ELR (cell line): ENCODE measurements at regions not wholly inside any gene's neighbourhood (a gene's known extent, or its start where the extent isn't known, plus 50 kb on each side); places are given as distances from the start of the nearest gene placed in this dataset.
A peak's percentile ranks its signal among the peaks of the same experiment; 100 is the strongest.

Experiments
- DNase-seq: peaks from one replicate; pipeline ENCODE4 v3.0.0-alpha.2; 2015; ENCODE audit warnings: low read depth

DNA sequence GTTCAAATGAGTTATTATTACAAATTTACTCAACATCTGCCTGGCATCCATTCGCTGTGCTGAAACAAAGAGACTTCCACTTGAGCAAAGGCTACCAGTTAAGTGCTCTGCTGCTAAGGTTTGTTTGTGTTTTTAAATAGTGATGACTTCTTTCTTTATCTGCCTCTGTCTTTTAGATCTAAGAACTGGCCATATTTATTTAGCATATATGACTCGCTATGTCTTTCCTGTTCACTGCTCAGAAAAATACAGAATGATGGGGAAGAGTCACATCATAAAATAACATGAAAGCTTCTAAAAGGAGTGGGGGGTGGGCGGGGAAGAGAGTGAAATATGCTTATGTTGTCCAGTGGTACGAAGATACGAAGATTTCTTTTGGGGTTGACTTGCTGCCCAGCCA lies 322.2 kb downstream of the GPAT3 start:
- peak; percentile 50 for DNase-seq

DNA sequence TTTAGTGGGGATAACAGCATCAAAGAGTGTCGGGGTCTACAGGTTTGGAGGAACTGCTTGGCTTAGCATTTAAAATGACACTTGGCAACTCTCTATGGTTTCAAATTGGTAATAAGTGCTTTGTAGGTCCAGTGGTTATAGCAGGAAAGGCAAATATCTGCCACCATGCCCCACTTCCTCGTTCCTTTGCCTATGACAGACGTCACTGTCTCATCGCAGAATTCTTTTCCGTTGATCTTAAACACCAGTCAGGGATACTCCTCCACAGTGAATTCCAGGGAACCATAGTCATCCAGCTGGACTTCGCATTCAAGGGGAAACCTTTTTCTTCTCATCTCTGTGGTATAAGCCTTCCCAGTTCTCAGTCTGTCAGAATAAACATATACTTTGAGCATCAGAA lies 319.1 kb downstream of the GPAT3 start:
- DNase-seq: peak; percentile 97

DNA sequence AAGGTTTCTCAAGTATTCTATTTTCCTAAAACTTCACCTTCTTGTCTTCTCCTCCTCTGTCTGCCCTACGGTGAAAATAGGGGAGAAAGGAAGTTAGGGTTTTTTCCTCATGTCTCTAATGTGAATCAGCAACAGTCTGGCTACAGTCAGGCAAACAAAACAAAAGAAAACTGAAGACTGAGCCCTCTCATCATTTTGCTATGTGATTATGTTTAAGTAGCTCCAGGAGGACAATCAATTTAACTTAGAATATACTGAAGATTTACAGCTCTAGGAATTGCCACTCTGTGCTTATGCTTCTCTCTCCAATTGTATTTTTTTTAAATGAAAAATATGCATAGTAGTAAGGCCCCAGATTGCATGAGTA lies 316.2 kb downstream of the GPAT3 start:
- DNase-seq: peak; percentile 91

DNA sequence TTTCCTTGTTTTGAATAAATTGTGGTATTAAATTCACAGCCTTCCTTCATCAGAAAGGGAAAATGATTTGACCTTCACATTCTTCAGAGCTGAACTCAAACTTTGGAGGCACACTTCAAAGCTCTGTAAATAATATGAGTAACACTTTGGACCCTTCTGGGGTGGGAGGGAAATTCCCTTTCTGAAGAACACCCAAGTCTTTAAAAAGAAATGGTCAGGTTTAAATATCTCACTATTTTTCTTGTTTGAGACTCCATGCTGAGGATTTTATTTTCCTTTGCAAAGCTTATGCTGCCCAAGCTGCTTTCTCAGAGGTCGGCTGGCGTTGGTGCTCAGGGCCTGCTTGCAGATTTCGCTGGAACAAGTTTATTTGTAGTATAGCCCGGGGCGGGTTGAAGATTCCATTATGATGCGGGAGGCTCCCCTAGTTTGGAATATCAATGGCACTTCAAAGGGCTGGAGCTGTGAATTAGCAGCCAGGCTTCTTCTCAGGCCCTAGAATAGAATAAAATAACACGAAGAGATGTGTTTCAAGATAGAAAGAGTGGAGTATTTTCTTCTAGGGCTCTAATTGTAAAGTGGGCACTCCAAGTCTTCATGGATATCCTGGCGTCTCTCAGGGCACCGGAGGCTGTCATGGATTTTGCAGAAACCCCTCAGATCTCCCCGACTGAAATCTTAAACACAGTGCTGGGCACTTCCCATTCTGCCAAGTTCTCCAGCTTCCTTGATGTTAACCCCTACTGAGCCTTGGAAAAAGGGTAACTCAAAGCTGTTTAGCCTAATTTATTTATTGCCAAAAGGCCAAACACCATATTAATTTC lies 315.6 kb downstream of the GPAT3 start:
- peak; percentile 77 for DNase-seq

DNA sequence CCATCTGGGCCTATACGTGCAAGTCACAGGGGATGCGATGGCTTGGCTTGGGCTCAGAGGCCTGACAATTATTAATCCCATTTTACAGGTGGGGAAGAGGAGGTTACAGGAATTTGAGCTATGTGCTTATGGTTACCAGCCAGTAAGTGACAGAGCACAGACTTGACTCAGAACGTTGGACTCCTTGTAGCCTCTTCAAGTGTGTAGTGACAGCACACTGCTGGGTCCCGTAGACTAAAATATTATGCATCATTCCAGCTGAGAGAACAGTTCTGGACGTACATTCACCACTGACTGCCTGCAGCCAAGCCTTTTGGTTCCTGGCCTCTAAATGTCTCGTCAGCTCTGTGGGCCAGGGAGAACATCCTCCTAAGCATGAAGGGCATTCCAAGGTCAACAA lies 314.5 kb downstream of the GPAT3 start:
- DNase-seq: peak; percentile 65

DNA sequence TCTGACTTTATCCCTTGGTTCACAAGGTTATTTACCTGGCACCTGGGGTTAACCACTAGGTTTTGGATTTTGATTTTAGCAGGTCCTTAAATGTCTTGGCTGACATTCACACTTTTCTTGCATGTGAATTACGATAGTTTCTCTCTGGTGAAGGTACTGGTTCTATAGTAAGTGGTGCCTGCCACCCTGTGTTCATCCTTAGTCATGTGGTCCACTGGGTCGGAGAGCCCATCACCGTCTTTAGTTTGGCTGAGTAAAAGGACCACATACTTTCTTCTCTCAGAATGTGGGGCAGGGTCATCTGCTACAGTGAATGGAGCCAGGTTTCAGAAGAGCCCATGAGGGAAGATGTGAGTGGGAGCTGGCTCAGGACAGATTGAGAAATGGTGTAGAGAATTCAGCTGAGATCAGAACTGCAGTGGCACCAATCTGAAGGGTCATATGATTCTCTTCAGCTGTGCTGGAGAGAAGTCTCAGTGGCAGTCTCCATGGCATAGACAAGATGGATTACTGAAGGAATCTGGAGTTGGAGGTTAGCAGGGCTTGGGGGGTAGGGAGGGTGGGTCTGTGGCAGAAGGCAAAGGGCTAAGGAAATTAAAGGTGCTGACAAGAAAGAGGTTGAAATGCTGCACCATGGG lies 310.4 kb downstream of the GPAT3 start:
- DNase-seq: no peak

DNA sequence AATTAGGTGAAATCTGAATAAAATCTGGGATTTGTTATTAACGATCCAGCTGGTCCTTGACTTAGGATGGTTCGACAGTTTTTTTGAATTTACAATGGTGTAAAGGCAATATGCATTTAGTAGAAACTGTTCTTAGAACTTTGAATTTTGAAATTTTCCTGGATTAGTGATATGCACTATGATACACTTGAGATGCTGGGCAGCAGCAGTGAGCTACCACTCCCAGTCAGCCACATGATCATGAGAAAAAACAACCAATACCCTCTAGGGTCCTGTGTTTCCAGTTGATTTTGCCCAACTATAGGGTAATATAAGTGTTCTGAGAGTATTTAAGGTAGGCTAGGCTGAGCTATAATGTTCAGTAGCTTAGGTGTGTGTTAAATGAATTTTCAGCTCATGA lies 303.7 kb downstream of the GPAT3 start:
- no peak for DNase-seq

DNA sequence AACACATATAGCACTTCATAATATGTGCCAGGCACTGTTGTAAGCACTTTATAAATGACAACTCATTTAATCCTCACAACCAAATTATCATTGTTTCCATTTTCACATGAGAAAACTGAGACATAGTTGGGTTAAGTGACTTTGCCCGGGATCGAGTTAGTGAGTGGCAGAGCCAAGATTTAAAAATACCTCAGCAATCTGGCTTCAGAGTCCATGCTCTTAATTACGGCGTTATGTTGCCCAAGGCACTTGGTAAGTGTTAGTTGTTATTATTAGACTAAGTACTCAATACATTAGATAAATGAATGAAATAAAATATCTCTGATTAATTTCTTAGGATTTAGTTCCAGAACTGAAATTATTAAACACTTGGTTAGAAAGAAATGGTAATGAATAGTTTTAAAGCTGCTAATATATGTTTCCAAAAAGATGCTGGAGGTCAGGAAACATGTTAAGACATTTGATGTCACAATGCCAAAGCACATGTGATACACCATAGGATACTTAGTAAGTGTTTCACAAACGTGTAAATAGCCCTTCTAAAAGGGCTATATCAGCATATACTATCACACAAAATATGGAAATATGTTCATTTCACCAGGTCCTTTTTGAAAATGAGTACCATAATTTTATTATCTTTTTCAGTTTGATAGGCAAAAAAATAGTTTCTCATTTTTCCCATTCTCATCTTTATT lies 301.9 kb downstream of the GPAT3 start:
- DNase-seq: no peak

DNA sequence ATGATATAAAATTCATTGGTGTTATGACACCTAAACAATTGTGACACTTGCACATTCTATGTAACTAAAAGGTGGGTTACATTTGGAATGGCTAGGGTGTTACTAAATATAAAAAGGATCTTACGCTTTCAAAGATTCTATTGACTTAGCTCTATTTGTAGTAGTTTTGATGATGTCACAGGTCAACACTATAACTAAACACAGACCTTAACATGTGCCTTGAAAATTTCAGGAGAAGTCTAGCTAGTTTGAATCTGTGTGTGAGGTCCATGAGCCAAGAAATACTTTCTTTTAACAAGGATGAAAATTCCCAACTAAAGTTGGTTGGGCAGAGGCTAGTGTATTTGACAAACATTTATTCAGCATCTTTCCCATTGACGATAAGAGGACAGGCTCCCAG lies 298.0 kb downstream of the GPAT3 start:
- no peak for DNase-seq

DNA sequence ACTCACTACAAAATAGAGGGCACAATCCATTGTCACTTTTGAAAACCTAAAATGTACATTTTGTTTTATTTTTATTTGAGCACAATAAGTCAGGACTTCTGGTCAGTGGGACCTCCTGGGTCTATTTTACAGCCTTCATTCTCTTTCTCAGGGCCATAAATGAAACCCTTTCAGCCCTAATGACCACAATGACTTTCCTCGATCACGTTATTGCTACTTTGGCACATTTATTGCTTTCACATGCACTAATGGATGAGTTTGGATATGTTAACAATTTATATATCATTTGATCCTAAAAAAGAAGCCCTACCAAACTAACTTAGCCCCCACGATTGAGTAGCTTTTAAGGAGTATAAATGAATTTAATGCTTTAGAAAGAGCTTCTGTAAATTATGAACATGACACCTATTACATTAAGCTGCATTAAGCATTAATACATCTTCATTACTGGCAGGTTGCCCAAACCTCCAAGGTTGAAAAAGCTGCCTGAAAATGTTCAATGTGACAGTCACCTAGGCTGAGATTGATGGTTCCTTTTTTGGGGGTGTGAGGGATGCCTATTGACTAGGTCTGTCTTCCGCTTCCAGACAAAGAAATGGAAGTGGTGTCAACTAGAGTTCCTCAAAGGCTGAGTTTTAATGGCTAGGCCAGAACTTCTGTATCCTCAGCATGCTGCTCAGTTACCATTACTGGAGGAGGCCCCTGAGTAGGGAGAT lies 296.4 kb downstream of the GPAT3 start:
- no peak for DNase-seq

DNA sequence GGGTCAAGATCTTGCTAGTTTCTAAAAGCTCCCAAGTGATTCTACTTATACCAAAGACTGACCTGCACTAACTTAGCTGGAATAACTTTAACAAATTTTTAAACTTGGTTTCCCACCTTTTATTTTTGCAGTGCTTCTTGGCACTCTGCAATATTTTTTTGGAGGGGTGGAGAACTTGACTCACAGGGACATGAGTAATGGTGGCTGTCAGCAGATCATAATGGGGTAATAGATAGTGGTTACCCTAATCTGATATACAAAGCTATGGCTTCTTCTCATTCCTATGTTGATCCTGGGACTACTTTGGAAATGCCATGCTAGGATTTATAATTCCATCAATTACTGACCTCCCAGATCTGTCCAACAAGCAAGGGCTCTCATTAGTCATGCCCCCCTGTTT lies 295.7 kb downstream of the GPAT3 start:
- DNase-seq: no peak

DNA sequence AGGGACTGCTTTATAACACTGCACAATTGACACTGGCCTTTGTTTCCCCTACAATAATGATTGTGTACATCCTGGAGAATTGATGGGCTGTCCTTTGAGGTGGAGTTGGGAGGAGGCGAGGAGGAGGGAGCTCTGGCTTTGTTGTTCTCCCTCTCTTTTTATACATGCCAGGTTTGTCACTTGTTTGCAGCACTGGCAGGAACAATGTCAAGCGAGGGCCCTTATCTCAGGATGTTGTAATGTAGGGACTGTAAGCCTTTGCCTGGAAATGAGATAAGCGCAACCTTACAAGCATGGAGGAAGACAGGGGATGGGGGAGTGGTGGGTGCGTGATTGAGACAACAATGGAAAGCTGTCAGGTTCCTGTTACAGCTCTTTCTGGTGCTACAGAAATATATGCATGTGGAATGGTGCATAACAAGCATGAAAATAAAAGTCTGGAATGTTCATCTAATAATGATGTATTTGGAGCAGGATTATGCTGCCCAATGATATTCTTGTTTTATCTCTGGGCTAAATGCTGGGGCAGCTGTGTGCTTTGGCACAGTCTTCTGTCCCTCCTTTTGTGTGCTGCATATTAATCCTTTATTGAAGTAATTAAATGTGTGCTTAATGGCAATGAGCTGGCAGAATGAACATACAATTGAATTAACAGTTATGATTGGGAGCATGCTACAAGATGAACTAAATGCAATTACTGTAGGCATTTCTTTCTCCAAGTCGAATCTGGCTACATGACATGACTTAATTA lies 294.4 kb downstream of the GPAT3 start:
- no peak for DNase-seq

DNA sequence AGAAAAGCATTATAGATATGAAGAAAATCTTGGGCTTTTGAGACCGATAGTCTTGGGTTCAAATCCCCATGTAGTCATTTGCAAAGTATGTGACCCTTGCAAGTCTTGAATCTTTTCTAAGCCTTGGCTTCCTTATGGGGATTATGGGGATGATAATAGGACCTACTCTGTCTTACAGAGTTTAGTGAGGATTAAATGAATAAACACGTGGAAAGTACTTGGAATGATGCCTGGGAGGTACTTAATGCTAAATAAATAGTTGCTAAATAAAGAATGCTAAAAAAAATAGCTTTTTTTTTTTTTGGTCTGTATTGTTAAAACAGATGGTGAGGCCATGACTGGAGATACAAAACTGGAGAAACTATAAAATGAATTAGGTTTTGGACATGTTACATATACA lies 292.7 kb downstream of the GPAT3 start:
- no peak for DNase-seq

DNA sequence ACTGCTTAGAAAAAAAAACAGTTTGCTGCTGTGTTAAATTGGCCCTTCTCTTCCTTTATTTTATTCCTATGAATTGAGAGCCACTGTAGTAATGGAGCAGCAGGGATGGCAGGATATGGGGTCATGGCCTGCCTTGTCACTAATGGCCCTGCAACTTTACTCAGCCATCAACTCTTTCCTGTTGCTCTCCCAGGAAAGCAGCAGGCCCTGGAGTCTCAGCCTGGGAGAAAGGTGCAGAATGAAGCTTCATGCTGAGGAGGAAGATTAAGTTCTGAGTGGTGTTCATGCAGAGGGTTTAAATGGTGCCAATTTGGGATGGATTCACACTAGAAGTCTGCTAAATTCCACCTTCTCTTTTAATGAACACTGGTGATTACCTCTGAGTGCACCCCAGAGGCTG lies 285.6 kb downstream of the GPAT3 start:
- DNase-seq: no peak

DNA sequence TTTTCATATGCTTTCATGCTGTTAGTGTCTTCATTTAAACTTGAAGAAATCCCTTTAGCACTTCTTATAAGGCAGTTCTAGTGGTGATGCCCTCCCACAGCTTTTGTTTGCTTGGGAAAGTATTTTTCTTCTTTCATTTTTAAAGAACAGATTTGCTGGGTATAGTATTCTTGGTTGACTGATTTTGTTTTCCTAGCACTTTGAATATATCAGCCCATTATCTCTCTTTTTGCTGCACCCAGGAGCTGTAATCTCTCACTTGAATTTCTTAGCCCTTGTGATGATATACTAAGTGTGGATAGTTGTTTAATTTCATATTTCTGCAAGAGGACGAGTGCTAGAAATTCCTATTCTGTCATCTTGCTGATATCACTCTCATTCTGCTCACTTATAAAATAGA lies 283.7 kb downstream of the GPAT3 start:
- DNase-seq: no peak

DNA sequence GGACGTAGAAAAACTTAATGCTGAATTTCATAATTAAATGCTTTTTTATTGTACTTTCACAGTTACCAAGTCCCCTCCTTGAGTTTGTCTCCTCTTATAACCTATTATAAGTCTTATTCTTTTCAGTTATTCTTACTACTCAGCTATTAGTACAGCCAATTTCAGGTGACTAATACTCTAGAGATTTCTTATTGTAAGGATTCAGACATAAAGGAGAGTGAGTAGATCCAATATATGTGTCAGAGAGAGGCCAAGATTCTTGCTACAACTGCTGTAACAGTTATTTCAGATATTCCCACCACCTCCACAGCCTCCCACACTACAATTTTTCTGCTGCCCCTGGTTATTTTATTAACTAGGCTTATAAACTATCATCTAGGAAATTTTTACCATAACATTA lies 274.5 kb downstream of the GPAT3 start:
- peak; percentile 76 for DNase-seq

DNA sequence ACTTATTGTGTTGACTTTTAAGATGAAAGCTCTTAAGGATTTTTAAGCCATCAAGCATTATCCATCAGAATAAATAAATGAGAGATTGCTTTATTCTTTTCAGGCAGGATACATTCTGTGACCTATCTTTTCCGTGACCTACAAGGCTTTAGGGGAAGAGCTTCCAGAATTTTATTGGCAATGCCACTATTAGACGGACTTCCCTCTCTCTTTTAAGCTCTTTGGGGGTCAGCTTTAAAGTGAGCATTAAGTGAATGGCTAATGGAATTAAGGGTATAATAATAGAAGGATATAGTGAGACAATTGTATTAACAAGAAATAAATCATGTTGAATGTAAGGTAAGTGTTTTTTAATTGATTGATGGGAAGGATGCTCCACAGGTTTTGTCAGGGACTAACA lies 273.7 kb downstream of the GPAT3 start:
- DNase-seq: no peak

DNA sequence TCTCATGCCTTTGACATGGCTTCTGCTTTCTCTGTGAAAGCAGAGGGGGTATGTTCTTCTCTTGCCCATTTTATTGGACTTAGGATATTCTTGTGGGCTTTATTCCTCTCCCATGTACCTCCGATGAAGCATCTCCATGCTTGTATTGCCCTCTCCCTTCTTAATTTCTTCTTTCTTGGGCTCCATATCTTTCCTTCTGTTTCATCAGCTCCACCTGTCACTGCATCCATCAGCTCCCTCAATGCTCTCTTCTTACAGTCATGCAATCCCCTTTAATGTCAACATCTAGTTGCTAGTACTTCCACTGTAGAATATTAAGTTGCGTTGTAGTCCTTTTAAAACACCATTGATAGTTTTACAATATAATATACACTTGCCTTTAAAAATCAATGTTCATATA lies 257.6 kb downstream of the GPAT3 start:
- no peak for DNase-seq

DNA sequence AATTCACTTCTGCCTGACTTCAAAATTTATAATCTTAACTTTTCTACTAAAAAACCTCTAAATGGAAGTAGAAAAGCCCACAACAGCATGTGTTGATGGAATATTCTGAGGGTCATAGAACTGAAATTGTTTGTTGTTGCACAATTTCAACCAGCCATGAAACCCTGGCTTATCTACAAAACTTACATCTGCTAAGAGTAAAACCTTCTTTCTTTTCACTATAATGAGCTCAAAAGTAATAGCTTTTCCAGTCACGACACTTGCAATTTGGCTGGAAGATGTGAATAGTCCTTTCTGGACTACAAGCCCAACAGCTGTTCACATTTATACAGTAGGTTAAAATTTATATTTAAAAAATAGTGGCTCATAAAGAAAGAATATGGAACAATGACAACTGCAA lies 250.0 kb downstream of the GPAT3 start:
- DNase-seq: no peak

DNA sequence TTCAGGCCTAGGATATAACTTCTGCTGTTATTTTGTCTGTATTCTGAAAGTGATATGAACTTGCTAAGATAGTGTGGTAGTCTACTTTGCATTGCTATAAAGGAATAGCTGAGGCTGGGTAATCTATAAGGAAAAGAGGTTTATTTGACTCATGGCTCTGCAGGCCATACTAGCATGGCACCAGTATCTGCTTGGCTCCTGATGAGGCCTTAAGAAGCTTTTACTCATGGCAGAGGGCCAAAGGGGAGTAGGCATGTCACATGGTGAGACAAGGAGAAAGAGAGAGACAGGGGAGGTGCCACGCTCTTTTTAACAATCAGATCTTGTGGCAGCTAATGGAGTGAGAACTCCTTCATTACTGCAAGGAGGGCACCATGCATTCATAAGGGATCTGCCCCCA lies 247.3 kb downstream of the GPAT3 start:
- DNase-seq: no peak

DNA sequence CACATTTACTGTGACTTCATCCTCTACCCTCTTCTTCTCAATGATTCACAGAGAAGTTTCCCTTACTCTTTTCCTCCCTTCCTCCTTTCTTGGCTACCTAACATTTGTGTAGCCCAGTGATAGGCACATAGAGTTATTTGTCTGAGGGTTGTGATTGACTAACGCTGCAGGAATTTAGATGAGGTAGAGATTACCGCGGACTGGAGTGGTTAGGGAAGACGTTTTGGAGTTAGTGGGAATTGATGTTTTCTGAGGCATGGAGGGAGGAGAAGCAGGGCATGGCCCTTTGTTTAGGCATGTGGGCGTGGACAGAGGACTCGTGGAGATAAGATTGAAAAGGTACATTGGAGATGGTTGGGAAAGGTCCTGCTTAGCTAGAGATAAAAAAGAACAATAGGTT lies 246.7 kb downstream of the GPAT3 start:
- DNase-seq: peak; percentile 36

DNA sequence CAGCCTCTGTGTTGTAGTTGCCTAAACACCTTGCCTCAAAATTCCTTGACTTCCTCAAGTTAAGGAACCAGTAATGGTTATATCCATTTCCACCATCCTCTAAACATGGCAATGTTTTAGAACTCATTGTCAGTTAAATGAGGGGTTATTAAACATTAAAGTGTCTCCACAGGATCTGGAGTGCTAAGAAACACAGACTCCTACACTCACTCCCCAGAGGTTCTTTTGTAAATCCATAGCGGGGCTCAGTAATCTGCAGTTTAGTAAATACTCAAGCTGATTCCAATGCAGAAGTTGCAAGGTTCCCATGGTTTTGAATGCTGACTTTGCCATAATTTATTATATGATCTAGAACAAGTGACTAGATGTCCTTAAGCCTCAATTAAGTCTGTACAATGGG lies 245.5 kb downstream of the GPAT3 start:
- no peak for DNase-seq
